ENCODE measurements at regions not wholly inside any gene's neighbourhood (a gene's known extent, or its start where the extent isn't known, plus 50 kb on each side); places are given as distances from the start of the nearest gene placed in this dataset.

DNA sequence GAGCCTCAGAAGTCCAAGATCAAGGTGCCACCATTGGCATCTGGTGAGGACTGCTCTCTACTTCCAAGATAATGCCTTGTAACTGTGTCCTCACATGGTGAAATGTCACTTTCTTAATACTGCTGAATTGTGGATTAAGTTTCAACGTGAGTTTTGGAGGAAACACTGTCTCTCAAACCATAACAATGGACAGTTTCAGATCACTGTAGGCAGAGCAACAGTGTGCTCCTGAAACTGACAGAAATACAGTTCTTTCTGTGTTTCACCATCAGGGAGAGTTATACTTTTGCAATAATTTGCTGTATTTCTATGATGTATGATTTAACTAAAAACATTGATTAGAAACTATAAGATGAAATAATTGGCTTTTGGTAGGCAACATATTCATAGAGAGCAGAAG is 1780.5 kb upstream of the CDH6 start:
- no peak for TF ChIP-seq CTCF (IDR thresholded peaks at IDR 0.05)
- no peak for TF ChIP-seq POLR2A (IDR thresholded peaks at IDR 0.05)

Data from Peyer's patch (tissue), 4 donors.